CD4-positive, alpha-beta T cell (primary cell): ENCODE measurements at regions not wholly inside any gene's neighbourhood (a gene's known extent, or its start where the extent isn't known, plus 50 kb on each side); places are given as distances from the start of the nearest gene placed in this dataset.

Source experiments
- ATAC-seq: fragments of 200-7000 bp; cut with Tn5 transposase; one replicate; pipeline ENCODE4 v1.10.0; 2022; ENCODE audit warnings: mild to moderate bottlenecking; ENCODE audit not compliant: poor library complexity
- CTCF ChIA-PET: fragments of 350-600 bp; sonication (Branson Sonifier 250); formaldehyde crosslinking; loops from one replicate; lab custom pipeline; 2021; ENCODE audit warnings: antibody characterized with exemption, inconsistent platforms; lab: Charles Lee
- POLR2A ChIA-PET: fragments of 350-600 bp; sonication (Branson Sonifier 250); formaldehyde crosslinking; loops from one replicate; lab custom pipeline; 2021; ENCODE audit warnings: antibody characterized with exemption, inconsistent platforms; lab: Charles Lee
- DNase-seq, 14 experiments: peaks; one replicate each; pipeline ENCODE4 v3.0.0-alpha.2; 2013 to 2020; ENCODE audit warnings: mixed read lengths in 2 of 14
- H3K27ac ChIP-seq, 2 donors: one replicate each; pipeline versions ENCODE4 v1.5.1 to v1.7.0; 2013; ENCODE audit warnings: low read length in 2 of 2, low read depth in 1 of 2, mild to moderate bottlenecking in 1 of 2
- H3K27me3 ChIP-seq, 2 experiments: 1 replicate in 1 of 2; 2 replicates in 1 of 2; pipeline versions ENCODE4 v1.6.1 to v1.7.0; 2013; ENCODE audit warnings: low read length in 2 of 2, control low read depth in 1 of 2, mild to moderate bottlenecking in 1 of 2, moderate library complexity in 1 of 2; ENCODE audit not compliant: insufficient read depth in 2 of 2, control insufficient read depth in 1 of 2
- H3K36me3 ChIP-seq: one replicate; pipeline ENCODE4 v1.6.1; 2013; ENCODE audit warnings: low read length, control low read depth; ENCODE audit not compliant: insufficient read depth
- H3K4me1 ChIP-seq: one replicate; pipeline ENCODE4 v1.6.1; 2013; ENCODE audit warnings: low read length, control low read depth; ENCODE audit not compliant: insufficient read depth
- H3K4me3 ChIP-seq: one replicate; pipeline ENCODE4 v1.5.1; 2013; ENCODE audit warnings: mild to moderate bottlenecking, low read length, moderate library complexity
- H3K9me3 ChIP-seq, 2 experiments: 1 replicate in 1 of 2; 2 replicates in 1 of 2; pipeline versions ENCODE4 v1.6.1 to v1.7.0; 2013; ENCODE audit warnings: low read length in 2 of 2, mild to moderate bottlenecking in 2 of 2, control low read depth in 1 of 2, moderate library complexity in 1 of 2; ENCODE audit not compliant: control insufficient read depth in 1 of 2, insufficient read depth in 1 of 2
- H3K27ac Mint-ChIP-seq: one replicate; pipeline ENCODE4 v1.8.0; 2020; ENCODE audit warnings: mixed read lengths
- H3K27me3 Mint-ChIP-seq: one replicate; pipeline ENCODE4 v1.8.0; 2021; ENCODE audit warnings: mixed read lengths
- H3K36me3 Mint-ChIP-seq: one replicate; pipeline ENCODE4 v1.8.0; 2021; ENCODE audit warnings: low read depth, mixed read lengths
- H3K4me1 Mint-ChIP-seq: one replicate; pipeline ENCODE4 v1.8.0; 2021; ENCODE audit warnings: low read depth, mixed read lengths
- H3K4me3 Mint-ChIP-seq: one replicate; pipeline ENCODE4 v1.8.0; 2020; ENCODE audit warnings: mild to moderate bottlenecking, mixed read lengths
- H3K9me3 Mint-ChIP-seq: one replicate; pipeline ENCODE4 v1.8.0; 2020; ENCODE audit warnings: mixed read lengths
- CTCF ChIP-seq: fragments of 200-600 bp; IDR thresholded peaks from one replicate; pipeline ENCODE4 v1.8.0; 2022; ENCODE audit warnings: antibody characterized with exemption, mild to moderate bottlenecking
- intact Hi-C, 2 experiments: fragments of 100-400 bp; cut with DNase I in 1 of 2; cut with micrococcal nuclease in 1 of 2; formaldehyde crosslinking; loops; one replicate each; pipeline versions ENCODE4 v1.15.1 to v1.9.0; 2023 to 2025; cut with DNase I, micrococcal nuclease

GRCh38 chr2:193222454-193222853 lies 1027.7 kb upstream of the TMEFF2 start:
- intact Hi-C loops = no loop called here
- Histone ChIP-seq H3K27me3 (no peaks in the 10 kb centered on the region), H3K27ac (no peak overlapping the region), H3K36me3 (no peaks in the 10 kb centered on the region), H3K9me3 (peaks cover 0 to 3% of the 10 kb centered on the region in 2 experiments), H3K4me3 (no peak overlapping the region), H3K4me1 (no peaks in the 10 kb centered on the region)
- ChIA-PET CTCF (no interaction called here), POLR2A (no interaction called here)
- no peaks in the 10 kb centered on the region for H3K9me3 Mint-ChIP-seq
- no peaks in the 10 kb centered on the region for H3K36me3 Mint-ChIP-seq
- no peak overlapping the region for H3K27ac Mint-ChIP-seq
- H3K27me3 Mint-ChIP-seq = no peaks in the 10 kb centered on the region
- TF ChIP-seq CTCF = no peak
- no peak for ATAC-seq
- DNase-seq = no peak
- no peaks in the 10 kb centered on the region for H3K4me1 Mint-ChIP-seq
- no peak overlapping the region for H3K4me3 Mint-ChIP-seq

- Histone ChIP-seq H3K4me3 (no peak overlapping the region), H3K9me3 (no peaks in the 10 kb centered on the region), H3K36me3 (no peaks in the 10 kb centered on the region), H3K27ac (no peak overlapping the region), H3K27me3 (no peaks in the 10 kb centered on the region), H3K4me1 (no peaks in the 10 kb centered on the region)
- POLR2A ChIA-PET = no interaction called here
- Mint-ChIP-seq H3K9me3 (no peaks in the 10 kb centered on the region), H3K27me3 (no peaks in the 10 kb centered on the region), H3K4me1 (no peaks in the 10 kb centered on the region), H3K4me3 (no peak overlapping the region), H3K27ac (no peak overlapping the region), H3K36me3 (no peaks in the 10 kb centered on the region)
- TF ChIP-seq CTCF = no peak
- intact Hi-C loops = no loop called here
- CTCF ChIA-PET = no interaction called here
- ATAC-seq (no peak), DNase-seq (no peak)
Observed at GRCh38 chr2:193219413-193219812, 1024.7 kb upstream of the TMEFF2 start.

DNA sequence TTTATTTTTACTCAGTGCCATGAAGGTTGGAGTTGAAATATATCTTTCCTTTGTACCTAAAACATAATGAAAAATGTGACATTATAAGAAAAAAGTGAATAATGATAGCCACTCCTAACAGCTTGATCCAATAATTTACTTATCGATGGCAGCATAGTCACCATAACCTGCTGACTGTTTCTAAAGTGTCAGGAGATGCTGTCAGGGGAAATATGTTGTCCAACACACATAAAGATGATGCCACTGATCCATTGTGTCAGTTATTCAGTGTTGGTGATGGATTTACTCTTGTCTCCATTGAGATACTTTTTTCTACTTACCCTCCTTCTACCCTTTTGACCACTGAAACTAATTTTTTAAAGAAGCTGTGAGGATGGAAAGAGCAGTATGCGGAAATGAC lies 1006.9 kb upstream of the TMEFF2 start:
- Histone ChIP-seq H3K27me3 (no peaks in the 10 kb centered on the region), H3K4me1 (no peaks in the 10 kb centered on the region), H3K36me3 (no peaks in the 10 kb centered on the region), H3K27ac (no peak overlapping the region), H3K9me3 (no peaks in the 10 kb centered on the region), H3K4me3 (no peak overlapping the region)
- TF ChIP-seq CTCF = no peak
- ATAC-seq (no peak), DNase-seq (no peak)
- no peak overlapping the region for H3K4me3 Mint-ChIP-seq
- H3K27me3 Mint-ChIP-seq = no peaks in the 10 kb centered on the region
- intact Hi-C loops = no loop called here
- ChIA-PET CTCF (no interaction called here), POLR2A (no interaction called here)
- H3K27ac Mint-ChIP-seq = no peak overlapping the region
- H3K9me3 Mint-ChIP-seq = no peaks in the 10 kb centered on the region
- no peaks in the 10 kb centered on the region for H3K36me3 Mint-ChIP-seq
- no peaks in the 10 kb centered on the region for H3K4me1 Mint-ChIP-seq
